B cell (primary cell): ENCODE measurements at regions not wholly inside any gene's neighbourhood (a gene's known extent, or its start where the extent isn't known, plus 50 kb on each side); places are given as distances from the start of the nearest gene placed in this dataset.

Experiments used
- ATAC-seq: fragments of 200-7000 bp; cut with Tn5 transposase; one replicate; pipeline ENCODE4 v1.10.0; 2021; ENCODE audit warnings: low read depth, mild to moderate bottlenecking, moderate number of reproducible peaks, moderate library complexity
- CTCF ChIA-PET: fragments of 350-600 bp; sonication (Branson Sonifier 250); formaldehyde crosslinking; loops from one replicate; lab custom pipeline; 2021; ENCODE audit warnings: antibody characterized with exemption, inconsistent platforms; lab: Charles Lee
- POLR2A ChIA-PET: fragments of 350-600 bp; sonication (Branson Sonifier 250); formaldehyde crosslinking; loops from one replicate; lab custom pipeline; 2021; ENCODE audit warnings: antibody characterized with exemption; lab: Charles Lee
- DNase-seq: peaks from one replicate; pipeline ENCODE4 v3.0.0; 2013
- H2AFZ ChIP-seq: 2 replicates; pipeline ENCODE4 v1.6.1; 2012; ENCODE audit warnings: mild to moderate bottlenecking, low read depth, low read length; ENCODE audit not compliant: insufficient read depth, poor library complexity, severe bottlenecking
- H3K27ac ChIP-seq, 2 donors: 1 replicate in 1 of 2; 2 replicates in 1 of 2; pipeline ENCODE4 v1.5.1; 2012 to 2013; ENCODE audit warnings: low read length in 2 of 2, mild to moderate bottlenecking in 2 of 2, moderate library complexity in 1 of 2
- H3K27me3 ChIP-seq, 4 experiments: fragments of 200-600 bp in 1 of 4; sonication (generic) in 1 of 4; replicated peaks in 1 of 4; 1 replicate in 2 of 4; 2 replicates in 2 of 4; pipeline versions ENCODE4 v1.6.1 to v1.7.0; 2013 to 2016; ENCODE audit warnings: low read length in 3 of 4, mild to moderate bottlenecking in 2 of 4, mixed read lengths in 1 of 4, moderate library complexity in 1 of 4; ENCODE audit not compliant: insufficient read depth in 4 of 4, control insufficient read depth in 3 of 4; ENCODE audit errors: control extremely low read depth in 1 of 4
- H3K36me3 ChIP-seq, 2 experiments: replicated peaks in 1 of 2; 1 replicate in 1 of 2; 2 replicates in 1 of 2; pipeline versions ENCODE4 v1.6.1 to v1.7.1; 2013; ENCODE audit warnings: low read length in 1 of 2; ENCODE audit not compliant: insufficient read depth in 2 of 2, control insufficient read depth in 1 of 2; ENCODE audit errors: control extremely low read depth in 1 of 2, extremely low read depth in 1 of 2
- H3K4me1 ChIP-seq, 2 donors: fragments of 200-600 bp in 1 of 2; sonication (generic) in 1 of 2; 1 replicate in 1 of 2; 2 replicates in 1 of 2; pipeline versions ENCODE4 v1.5.1 to v1.6.1; 2013 to 2017; ENCODE audit warnings: low read length in 2 of 2; ENCODE audit not compliant: control insufficient read depth in 2 of 2, insufficient read depth in 2 of 2
- H3K4me2 ChIP-seq: replicated peaks from 2 replicates; pipeline ENCODE3; 2012; ENCODE audit warnings: mild to moderate bottlenecking, low read depth, low read length; ENCODE audit not compliant: poor library complexity, severe bottlenecking
- H3K4me3 ChIP-seq, 5 experiments: fragments of 200-600 bp in 1 of 5; sonication (generic) in 1 of 5; 1 replicate in 3 of 5; 2 replicates in 2 of 5; pipeline versions ENCODE4 v1.5.1 to v1.7.0; 2011 to 2016; ENCODE audit warnings: low read length in 4 of 5, mild to moderate bottlenecking in 4 of 5, low read depth in 2 of 5, control low read depth in 1 of 5, moderate library complexity in 1 of 5; ENCODE audit not compliant: insufficient read depth in 1 of 5; ENCODE audit errors: control extremely low read depth in 1 of 5, extremely low read depth in 1 of 5
- H3K79me2 ChIP-seq: fragments of 200-600 bp; sonication (generic); one replicate; pipeline ENCODE4 v1.6.0; 2016; ENCODE audit warnings: low read length; ENCODE audit not compliant: control insufficient read depth, insufficient read depth
- H3K9ac ChIP-seq: fragments of 200-600 bp; sonication (generic); 2 replicates; pipeline ENCODE4 v1.6.1; 2017; ENCODE audit warnings: mild to moderate bottlenecking, low read length, moderate library complexity
- H3K9me3 ChIP-seq, 3 donors: one replicate each; pipeline versions ENCODE4 v1.6.1 to v1.7.1; 2013; ENCODE audit warnings: low read length in 2 of 3; ENCODE audit not compliant: control insufficient read depth in 2 of 3, insufficient read depth in 1 of 3; ENCODE audit errors: control extremely low read depth in 1 of 3
- H4K20me1 ChIP-seq: 2 replicates; pipeline ENCODE4 v1.6.0; 2012; ENCODE audit warnings: mild to moderate bottlenecking, low read length; ENCODE audit not compliant: insufficient read depth, control insufficient read depth, poor library complexity, severe bottlenecking
- H3K27ac Mint-ChIP-seq: one replicate; pipeline ENCODE4 v1.8.0; 2021; ENCODE audit warnings: mixed read lengths
- H3K27me3 Mint-ChIP-seq: one replicate; pipeline ENCODE4 v1.8.0; 2021; ENCODE audit warnings: mixed read lengths
- H3K4me1 Mint-ChIP-seq: one replicate; pipeline ENCODE4 v1.8.0; 2021; ENCODE audit warnings: mixed read lengths
- H3K4me3 Mint-ChIP-seq: one replicate; pipeline ENCODE4 v1.8.0; 2021; ENCODE audit warnings: mixed read lengths
- H3K9me3 Mint-ChIP-seq: one replicate; pipeline ENCODE4 v1.8.0; 2022; ENCODE audit warnings: mixed read lengths; ENCODE audit not compliant: insufficient read depth
- EZH2 ChIP-seq: IDR thresholded peaks from 2 replicates; pipeline ENCODE4 v1.6.1; 2012; ENCODE audit warnings: borderline replicate concordance, low read depth, mild to moderate bottlenecking, moderate library complexity, low read length; ENCODE audit not compliant: insufficient read depth, poor library complexity, severe bottlenecking
- WGBS: methylation state at CpG from one replicate; pipeline ENCODE4 v1.1.5; 2013; ENCODE audit warnings: missing lambda C conversion rate; ENCODE audit not compliant: insufficient coverage; 5-methylcytosine and 5-hydroxymethylcytosine counted together
- intact Hi-C: fragments of 100-400 bp; cut with micrococcal nuclease; formaldehyde crosslinking; loops from one replicate; pipeline ENCODE4 v1.10.0; 2022
- TF ChIP-seq, protein P1 (sequence below): fragments of 200-600 bp; IDR thresholded peaks from one replicate; pipeline ENCODE4 v1.8.0; 2022; ENCODE audit warnings: antibody characterized with exemption, mild to moderate bottlenecking

DNA sequence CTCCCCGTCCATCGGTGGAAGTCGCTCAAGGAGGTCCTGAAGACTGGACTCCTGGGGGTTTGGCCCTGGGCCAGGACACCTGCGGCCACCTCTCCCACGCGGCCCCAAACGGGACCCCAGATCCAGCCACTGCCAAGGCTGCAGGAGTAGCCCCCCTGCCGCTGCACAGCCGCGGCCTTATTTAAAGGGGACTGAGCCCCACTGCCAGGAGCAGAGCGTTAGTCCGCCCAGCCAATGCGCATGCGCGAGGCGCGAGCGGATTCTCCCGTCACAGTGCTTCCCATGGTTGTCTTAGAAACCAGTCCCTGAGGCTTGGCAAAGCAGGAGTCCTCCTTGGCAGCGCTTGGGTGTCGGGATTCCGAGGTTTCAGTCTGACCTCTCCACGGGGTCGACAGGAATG lies 320.0 kb downstream of the ZNF716 start:
- 85% methylated on average over 24 of the region's 24 CpGs for WGBS
- H3K4me2 ChIP-seq = no peak overlapping the region
- Mint-ChIP-seq H3K27me3 (no peaks in the 10 kb centered on the region), H3K4me3 (no peak overlapping the region), H3K27ac (no peak overlapping the region), H3K4me1 (no peaks in the 10 kb centered on the region), H3K9me3 (peaks cover 6% of the 10 kb centered on the region)
- H3K79me2 ChIP-seq = no peaks in the 10 kb centered on the region
- CTCF ChIA-PET = no interaction called here
- no peak overlapping the region for H2AFZ ChIP-seq
- DNase-seq (no peak), ATAC-seq (no peak)
- no peaks in the 10 kb centered on the region for H4K20me1 ChIP-seq
- TF ChIP-seq, protein P1, sequence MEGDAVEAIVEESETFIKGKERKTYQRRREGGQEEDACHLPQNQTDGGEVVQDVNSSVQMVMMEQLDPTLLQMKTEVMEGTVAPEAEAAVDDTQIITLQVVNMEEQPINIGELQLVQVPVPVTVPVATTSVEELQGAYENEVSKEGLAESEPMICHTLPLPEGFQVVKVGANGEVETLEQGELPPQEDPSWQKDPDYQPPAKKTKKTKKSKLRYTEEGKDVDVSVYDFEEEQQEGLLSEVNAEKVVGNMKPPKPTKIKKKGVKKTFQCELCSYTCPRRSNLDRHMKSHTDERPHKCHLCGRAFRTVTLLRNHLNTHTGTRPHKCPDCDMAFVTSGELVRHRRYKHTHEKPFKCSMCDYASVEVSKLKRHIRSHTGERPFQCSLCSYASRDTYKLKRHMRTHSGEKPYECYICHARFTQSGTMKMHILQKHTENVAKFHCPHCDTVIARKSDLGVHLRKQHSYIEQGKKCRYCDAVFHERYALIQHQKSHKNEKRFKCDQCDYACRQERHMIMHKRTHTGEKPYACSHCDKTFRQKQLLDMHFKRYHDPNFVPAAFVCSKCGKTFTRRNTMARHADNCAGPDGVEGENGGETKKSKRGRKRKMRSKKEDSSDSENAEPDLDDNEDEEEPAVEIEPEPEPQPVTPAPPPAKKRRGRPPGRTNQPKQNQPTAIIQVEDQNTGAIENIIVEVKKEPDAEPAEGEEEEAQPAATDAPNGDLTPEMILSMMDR = no peak
- no peak for TF ChIP-seq EZH2
- no peak overlapping the region for H3K27ac ChIP-seq
- intact Hi-C loops = no loop called here
- POLR2A ChIA-PET = no interaction called here
- peaks cover 0 to 55% (median 0%) of the 10 kb centered on the region in 3 donors for H3K9me3 ChIP-seq
- H3K36me3 ChIP-seq = no peaks in the 10 kb centered on the region
- no peaks in the 10 kb centered on the region for H3K4me1 ChIP-seq
- no peaks in the 10 kb centered on the region for H3K27me3 ChIP-seq
- no peak overlapping the region for H3K4me3 ChIP-seq
- no peak overlapping the region for H3K9ac ChIP-seq

DNA sequence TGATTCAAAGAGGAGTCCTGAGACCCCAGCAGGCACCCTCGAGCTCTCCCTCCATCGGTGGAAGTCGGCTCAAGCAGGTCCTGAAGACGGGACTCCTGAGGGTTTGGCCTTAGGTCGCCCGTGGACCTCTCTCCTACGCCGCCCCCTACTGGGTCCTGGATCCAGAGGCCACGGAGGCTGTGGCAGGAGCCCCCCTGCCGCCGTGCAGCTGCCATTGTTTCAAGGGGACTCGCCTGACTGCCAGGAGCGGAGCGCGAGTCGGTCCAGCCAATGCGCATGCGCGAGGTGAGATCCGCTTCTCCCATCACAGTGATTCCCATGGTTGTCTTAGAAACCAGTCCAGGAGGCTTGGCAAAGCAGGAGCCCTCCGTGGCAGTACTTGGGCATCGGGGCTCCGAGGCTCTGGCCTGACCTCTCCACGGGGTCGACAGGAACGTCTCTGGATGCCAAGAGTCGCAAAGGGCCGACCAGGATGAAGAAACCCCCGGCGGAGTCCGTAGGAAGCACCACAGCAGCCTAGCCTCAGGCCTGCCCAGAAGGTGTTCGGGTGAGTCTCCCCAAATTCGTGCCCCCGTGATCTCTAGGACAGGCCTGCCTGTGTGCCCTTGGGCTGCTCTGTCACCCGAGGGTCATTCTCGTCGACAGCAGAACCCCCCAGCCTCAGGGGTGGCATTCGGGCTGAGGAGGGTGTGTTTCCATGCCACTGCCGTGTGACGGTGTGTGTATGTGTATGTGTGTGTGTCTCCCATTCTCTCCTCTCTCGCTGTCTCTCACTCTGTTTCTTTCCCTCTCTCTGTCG lies 322.3 kb downstream of the ZNF716 start:
- no peaks in the 10 kb centered on the region for H4K20me1 ChIP-seq
- Mint-ChIP-seq H3K4me3 (no peak overlapping the region), H3K27me3 (no peaks in the 10 kb centered on the region), H3K27ac (no peak overlapping the region), H3K4me1 (no peaks in the 10 kb centered on the region), H3K9me3 (peaks cover 10% of the 10 kb centered on the region)
- ATAC-seq (no peak), DNase-seq (no peak)
- intact Hi-C loops = no loop called here
- no peaks in the 10 kb centered on the region for H3K79me2 ChIP-seq
- POLR2A ChIA-PET = no interaction called here
- H3K27me3 ChIP-seq = no peaks in the 10 kb centered on the region
- H3K4me3 ChIP-seq = no peak overlapping the region
- H3K9ac ChIP-seq = no peak overlapping the region
- H3K9me3 ChIP-seq = peaks cover 0 to 78% (median 0%) of the 10 kb centered on the region in 3 donors
- TF ChIP-seq, protein P1 = no peak
- no peak for TF ChIP-seq EZH2
- no peaks in the 10 kb centered on the region for H3K36me3 ChIP-seq
- H3K4me1 ChIP-seq = no peaks in the 10 kb centered on the region
- H2AFZ ChIP-seq = no peak overlapping the region
- CTCF ChIA-PET = no interaction called here
- H3K27ac ChIP-seq = no peak overlapping the region
- no peak overlapping the region for H3K4me2 ChIP-seq
- 89% methylated on average over 32 of the region's 42 CpGs for WGBS
